HFF-Myc (cell line): ENCODE measurements at regions not wholly inside any gene's neighbourhood (a gene's known extent, or its start where the extent isn't known, plus 50 kb on each side); places are given as distances from the start of the nearest gene placed in this dataset.

Source experiments
- DNase-seq: peaks from one replicate; pipeline ENCODE4 v3.0.0-alpha.2; 2011; ENCODE audit warnings: low read depth; ENCODE audit errors: extremely low read depth
- H3K4me3 ChIP-seq: replicated peaks from 2 replicates; pipeline ENCODE4 v1.5.1; 2011; ENCODE audit warnings: low read depth, mild to moderate bottlenecking, control low read depth, low read length
- CTCF ChIP-seq: IDR thresholded peaks from 2 replicates; pipeline ENCODE4 v1.5.1; 2012; ENCODE audit warnings: mild to moderate bottlenecking, low read depth, low read length, control low read depth; ENCODE audit errors: missing control alignments

- H3K4me3 ChIP-seq: no peak overlapping the region
- no peak for DNase-seq
- TF ChIP-seq CTCF: no peak
These were observed 788.9 kb upstream of the CA10 start for GRCh38 chr17:52947418-52947817.

- no peak overlapping the region for H3K4me3 ChIP-seq
- no peak for DNase-seq
- no peak for TF ChIP-seq CTCF
These were observed 780.2 kb upstream of the CA10 start for GRCh38 chr17:52938623-52939230.

DNA sequence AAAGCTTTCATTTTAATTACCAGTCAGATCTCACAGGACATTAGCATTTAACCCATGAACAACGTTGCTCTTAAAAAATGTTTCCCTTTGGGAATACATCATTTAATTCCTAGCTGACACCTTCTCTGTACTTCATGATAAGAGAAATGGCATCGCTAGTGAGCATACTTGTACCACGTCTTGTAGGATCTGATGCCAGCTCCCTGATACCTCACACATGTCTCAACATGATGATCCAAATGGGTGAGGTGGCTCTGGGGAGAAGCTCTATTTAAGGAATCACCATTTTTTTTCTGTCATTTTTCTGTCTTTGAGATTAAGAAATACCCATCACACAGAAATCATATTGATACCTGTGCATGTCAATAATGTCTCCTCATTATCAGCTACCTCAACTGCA lies 772.1 kb upstream of the CA10 start:
- H3K4me3 ChIP-seq: no peak overlapping the region
- DNase-seq: no peak
- TF ChIP-seq CTCF: no peak

DNA sequence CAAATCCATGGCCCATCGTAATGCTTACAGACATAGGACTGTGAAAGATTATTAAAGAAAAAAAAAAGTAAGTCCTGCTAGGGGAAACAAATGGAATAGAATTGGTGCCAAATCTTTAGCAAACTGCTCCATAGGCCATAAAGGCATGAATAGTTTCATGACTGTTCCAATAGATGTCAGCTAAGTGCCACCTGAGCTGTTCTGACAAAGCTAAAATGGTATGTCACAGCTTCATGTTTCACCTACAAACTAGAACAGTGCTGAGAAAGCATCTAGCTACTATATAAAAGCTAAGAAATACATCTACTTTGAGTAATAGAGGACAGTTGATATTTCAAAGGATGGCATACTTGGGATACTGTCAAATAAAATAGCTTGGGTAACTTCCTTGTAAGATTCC lies 771.6 kb upstream of the CA10 start:
- H3K4me3 ChIP-seq: no peak overlapping the region
- no peak for TF ChIP-seq CTCF
- no peak for DNase-seq

DNA sequence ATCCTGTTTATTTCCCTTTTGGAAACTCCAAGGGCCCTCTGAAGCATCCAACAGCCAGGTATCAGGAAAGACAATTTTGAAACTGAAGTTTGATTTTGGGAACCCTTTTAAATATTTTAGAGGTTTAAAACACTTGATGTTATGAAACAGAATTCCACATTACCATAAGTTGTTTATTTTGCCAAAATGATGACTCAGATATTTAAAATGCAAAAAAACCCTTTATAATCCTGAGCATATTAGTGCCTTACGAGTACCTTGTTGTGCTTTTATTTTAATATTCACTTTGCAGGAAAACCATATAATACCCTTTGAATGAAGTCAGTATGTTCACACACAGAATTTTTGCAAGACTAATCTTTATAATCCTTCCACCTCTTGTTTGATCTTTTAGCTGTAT lies 765.1 kb upstream of the CA10 start:
- H3K4me3 ChIP-seq: no peak overlapping the region
- no peak for TF ChIP-seq CTCF
- DNase-seq: no peak

GRCh38 chr17:52899235-52899634 lies 740.7 kb upstream of the CA10 start:
- no peak for TF ChIP-seq CTCF
- no peak for DNase-seq
- no peak overlapping the region for H3K4me3 ChIP-seq

- DNase-seq: no peak
- no peak for TF ChIP-seq CTCF
- H3K4me3 ChIP-seq: no peak overlapping the region
These were observed 736.8 kb upstream of the CA10 start for GRCh38 chr17:52895272-52895671.
